Common myeloid progenitor, CD34-positive (primary cell): ENCODE measurements at regions not wholly inside any gene's neighbourhood (a gene's known extent, or its start where the extent isn't known, plus 50 kb on each side); places are given as distances from the start of the nearest gene placed in this dataset.

Source experiments
- CTCF ChIA-PET: fragments of 350-600 bp; sonication (Branson Sonifier 250); formaldehyde crosslinking; loops from one replicate; lab custom pipeline; 2021; ENCODE audit warnings: antibody characterized with exemption; lab: Charles Lee
- POLR2A ChIA-PET: fragments of 350-600 bp; sonication (Branson Sonifier 250); formaldehyde crosslinking; loops from one replicate; lab custom pipeline; 2021; ENCODE audit warnings: antibody characterized with exemption; lab: Charles Lee
- DNase-seq, 3 donors: peaks; one replicate each; pipeline versions ENCODE4 v3.0.0 to v3.0.0-alpha.2; 2013
- H3K27ac ChIP-seq, 2 experiments: 1 replicate in 1 of 2; 2 replicates in 1 of 2; pipeline ENCODE4 v1.7.0; 2013; ENCODE audit warnings: inconsistent platforms in 2 of 2, low read length in 2 of 2, mild to moderate bottlenecking in 2 of 2, low read depth in 1 of 2, moderate library complexity in 1 of 2; ENCODE audit not compliant: severe bottlenecking in 2 of 2, insufficient read depth in 1 of 2, poor library complexity in 1 of 2
- H3K27me3 ChIP-seq, 5 experiments: replicated peaks in 2 of 5; 1 replicate in 3 of 5; 2 replicates in 2 of 5; pipeline versions ENCODE4 v1.6.1 to v1.7.0; 2013; ENCODE audit warnings: low read length in 4 of 5, mild to moderate bottlenecking in 2 of 5, moderate library complexity in 2 of 5, inconsistent platforms in 1 of 5; ENCODE audit not compliant: insufficient read depth in 5 of 5, control insufficient read depth in 4 of 5
- H3K36me3 ChIP-seq, 4 experiments: 1 replicate in 2 of 4; 2 replicates in 2 of 4; pipeline versions ENCODE4 v1.6.1 to v1.7.0; 2013; ENCODE audit warnings: low read length in 3 of 4, control low read depth in 1 of 4, mild to moderate bottlenecking in 1 of 4; ENCODE audit not compliant: control insufficient read depth in 4 of 4, insufficient read depth in 4 of 4
- H3K4me1 ChIP-seq, 4 experiments: 1 replicate in 3 of 4; 2 replicates in 1 of 4; pipeline versions ENCODE4 v1.6.1 to v1.7.1; 2013; ENCODE audit warnings: low read length in 3 of 4, mild to moderate bottlenecking in 3 of 4, control low read depth in 1 of 4, inconsistent platforms in 1 of 4, moderate library complexity in 1 of 4; ENCODE audit not compliant: control insufficient read depth in 4 of 4, insufficient read depth in 4 of 4; ENCODE audit errors: control extremely low read depth in 1 of 4
- H3K4me3 ChIP-seq, 7 experiments: 1 replicate in 4 of 7; 2 replicates in 3 of 7; pipeline versions ENCODE4 v1.5.1 to v1.7.0; 2013; ENCODE audit warnings: mild to moderate bottlenecking in 7 of 7, low read length in 6 of 7, moderate library complexity in 6 of 7, inconsistent platforms in 2 of 7, low read depth in 2 of 7, control low read depth in 1 of 7; ENCODE audit not compliant: insufficient read depth in 4 of 7, control insufficient read depth in 1 of 7; ENCODE audit errors: extremely low read depth in 1 of 7
- H3K9me3 ChIP-seq, 5 experiments: 1 replicate in 4 of 5; 2 replicates in 1 of 5; pipeline versions ENCODE4 v1.6.1 to v1.7.1; 2013; ENCODE audit warnings: low read length in 4 of 5, mild to moderate bottlenecking in 2 of 5, inconsistent platforms in 1 of 5, low read depth in 1 of 5, moderate library complexity in 1 of 5; ENCODE audit not compliant: control insufficient read depth in 4 of 5, insufficient read depth in 2 of 5; ENCODE audit errors: control extremely low read depth in 1 of 5
- WGBS: methylation state at CpG from one replicate; pipeline ENCODE4 v1.1.5; 2013; ENCODE audit not compliant: insufficient coverage; 5-methylcytosine and 5-hydroxymethylcytosine counted together

DNA sequence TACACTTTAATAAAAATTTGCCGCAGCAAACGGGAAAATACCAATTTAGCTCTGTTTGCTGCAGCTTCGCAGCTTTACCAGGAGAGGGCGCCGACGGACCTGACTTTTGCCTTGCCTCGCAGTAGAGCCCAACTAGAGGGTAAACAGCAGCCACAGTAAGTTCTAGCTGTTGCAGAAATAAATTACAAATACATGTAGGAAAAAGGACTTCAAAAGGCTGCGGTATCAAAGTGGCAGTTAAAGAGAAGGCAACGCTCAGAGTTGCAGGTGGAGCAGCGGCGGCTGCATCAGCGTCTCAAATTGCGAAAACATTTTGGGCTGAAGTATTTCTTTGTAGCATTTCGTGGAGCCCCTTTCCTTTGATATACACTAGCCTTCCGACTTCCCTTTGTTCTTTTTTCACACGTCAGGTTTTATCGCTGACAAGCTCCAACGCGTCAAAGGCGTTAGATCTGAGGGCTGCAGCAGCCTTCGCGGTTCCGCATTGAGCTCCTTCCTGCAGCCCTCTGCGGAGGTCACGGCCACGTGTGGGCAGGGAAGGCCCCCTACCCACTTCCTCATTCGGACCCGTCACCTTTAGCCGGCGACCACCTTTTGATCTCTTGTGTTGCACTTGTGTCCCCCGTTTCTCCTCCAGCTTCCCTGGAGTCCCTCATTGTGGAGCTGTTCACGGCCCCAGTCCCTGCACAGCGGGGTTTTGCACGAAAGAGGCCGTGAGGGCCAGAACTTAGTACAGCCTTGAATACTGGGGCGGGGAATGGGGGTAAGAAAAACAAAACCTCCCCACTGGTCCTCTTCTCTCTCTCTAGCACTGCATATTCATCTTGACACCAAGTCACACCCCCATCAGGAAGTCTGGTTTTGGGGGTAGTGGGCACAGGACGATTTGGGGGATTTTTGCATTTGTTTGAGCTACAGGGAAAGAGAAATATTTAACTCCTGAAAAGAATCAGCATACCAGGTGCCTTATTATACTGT is 72.8 kb downstream of the S1PR1 start:
- peak; percentile 85 to 95 (median 93) for DNase-seq
- Histone ChIP-seq H3K4me3 (peak overlapping the region in 6 of 7 experiments; percentile 40 to 71 (median 62)), H3K27ac (peak overlapping the region; percentile 18 to 58), H3K9me3 (peaks cover 0 to 3% (median 0%) of the 10 kb centered on the region in 5 experiments), H3K36me3 (no peaks in the 10 kb centered on the region), H3K27me3 (no peaks in the 10 kb centered on the region), H3K4me1 (peaks cover 19 to 43% (median 34%) of the 10 kb centered on the region in 4 experiments)
- under 1% methylated on average over 30 of the region's 37 CpGs for WGBS
- CTCF ChIA-PET, result interaction anchor here (0.7 to 3.9 kb wide), 22 partner anchors 8 to 388 kb away, joined by 3 to 38 read pairs (median 6); no protein-coding TSS in a partner anchor
- POLR2A ChIA-PET, result interaction anchor here (0.7 to 1.6 kb wide), 3 partner anchors 10 to 38 kb away, joined by 3 to 11 read pairs (median 6); no protein-coding TSS in a partner anchor

DNA sequence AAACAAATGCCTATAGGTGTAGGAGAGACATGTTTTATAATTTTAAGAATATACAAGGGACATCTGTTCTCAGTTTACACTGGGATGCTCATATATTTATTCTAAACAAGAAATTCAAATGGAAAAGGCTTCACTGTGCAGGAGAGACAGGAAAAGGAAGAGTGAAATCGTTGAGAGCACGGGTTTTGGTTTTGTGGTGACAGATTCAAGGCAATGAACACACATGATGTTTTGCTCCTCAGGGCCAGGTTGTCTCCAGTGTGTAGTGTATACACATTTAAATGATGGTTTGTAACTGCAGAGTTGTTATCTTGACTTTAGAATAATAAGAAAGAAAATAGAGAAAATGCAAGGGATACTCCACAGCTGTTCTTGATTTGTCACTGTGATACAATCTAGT is 73.7 kb downstream of the S1PR1 start:
- Histone ChIP-seq H3K4me3 (peak overlapping the region in 2 of 7 experiments; percentile 25 to 71), H3K27ac (peak overlapping the region in 1 of 2 experiments; percentile 49), H3K9me3 (peaks cover 0 to 3% (median 0%) of the 10 kb centered on the region in 5 experiments), H3K36me3 (no peaks in the 10 kb centered on the region), H3K27me3 (no peaks in the 10 kb centered on the region), H3K4me1 (peaks cover 19 to 43% (median 34%) of the 10 kb centered on the region in 4 experiments)
- peak in 2 of 3 donors; percentile 50 to 64 for DNase-seq
- 0% methylated on average over 2 of the region's 2 CpGs for WGBS
- POLR2A ChIA-PET, result interaction anchor here (1.2 kb wide), 1 partner anchor 19 kb away, joined by 6 read pairs; no protein-coding TSS in a partner anchor
- CTCF ChIA-PET, result interaction anchor here (0.9 to 3.9 kb wide), 9 partner anchors 10 to 389 kb away, joined by 3 to 38 read pairs (median 22); no protein-coding TSS in a partner anchor

DNA sequence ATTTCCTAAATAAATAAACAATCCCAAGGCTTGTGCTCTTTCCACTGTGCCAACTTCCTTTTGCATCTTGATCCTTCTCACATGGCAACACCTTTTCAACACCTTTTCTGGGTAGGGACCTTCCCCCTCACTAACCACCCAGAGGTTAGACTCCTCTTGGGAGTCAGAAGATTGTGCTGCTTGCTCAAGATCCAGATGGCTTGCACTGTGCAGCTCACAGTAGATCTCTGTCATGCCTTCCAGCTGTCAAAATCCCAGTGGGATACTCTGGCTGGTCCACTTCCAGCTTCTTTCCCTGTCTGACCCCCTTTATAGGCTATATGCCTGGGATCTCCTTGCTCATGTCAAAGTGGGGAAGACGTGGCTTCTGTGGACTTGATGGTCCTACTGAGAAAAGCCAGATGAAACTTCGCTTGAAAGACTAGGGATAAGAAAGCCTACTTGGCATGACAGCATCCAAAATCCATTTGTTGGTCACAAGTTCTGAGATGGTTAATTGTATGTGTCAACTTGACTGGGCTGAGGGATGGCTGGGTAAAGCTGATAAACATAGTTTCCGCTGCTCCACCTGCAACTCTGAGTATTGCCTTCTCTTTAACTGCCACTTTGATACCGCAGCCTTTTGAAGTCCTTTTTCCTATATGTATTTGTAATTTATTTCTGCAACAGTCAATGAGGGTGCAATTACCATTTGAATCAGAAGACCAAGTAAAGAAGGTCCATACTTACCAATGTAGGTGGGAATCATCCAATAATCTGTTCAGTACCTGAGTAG is 74.5 kb downstream of the S1PR1 start:
- POLR2A ChIA-PET, result no interaction called here
- Histone ChIP-seq H3K4me3 (no peak overlapping the region), H3K36me3 (no peaks in the 10 kb centered on the region), H3K27ac (no peak overlapping the region), H3K9me3 (peaks cover 0 to 3% (median 0%) of the 10 kb centered on the region in 5 experiments), H3K4me1 (peaks cover 19 to 43% (median 34%) of the 10 kb centered on the region in 4 experiments), H3K27me3 (no peaks in the 10 kb centered on the region)
- peak in 2 of 3 donors; percentile 54 to 79 for DNase-seq
- CTCF ChIA-PET, result interaction anchor here (0.7 to 3.9 kb wide), 8 partner anchors 10 to 47 kb away, joined by 3 to 37 read pairs (median 18); no protein-coding TSS in a partner anchor
- 100% methylated on average over 2 of the region's 4 CpGs for WGBS

DNA sequence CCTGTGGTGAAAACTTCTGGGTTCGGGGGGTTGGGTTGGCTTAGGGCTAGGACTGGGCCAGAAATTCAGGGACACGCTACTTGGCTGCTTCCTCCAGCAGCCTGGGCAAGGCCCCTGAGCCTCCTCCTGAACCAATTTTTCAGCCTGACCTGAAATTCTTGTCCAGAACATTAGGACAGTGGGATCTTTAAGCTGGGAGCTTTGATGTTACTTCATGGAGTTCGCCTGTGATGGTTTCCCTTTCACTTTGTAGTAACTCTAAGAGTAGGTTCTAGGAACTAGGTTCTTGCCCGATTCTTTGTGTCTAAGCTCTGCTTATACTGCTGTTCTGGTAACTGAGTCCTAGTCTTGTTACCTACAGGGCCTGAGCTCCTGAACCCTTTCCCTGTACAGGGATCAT is 75.3 kb downstream of the S1PR1 start:
- H3K27me3 ChIP-seq, result no peaks in the 10 kb centered on the region
- 100% methylated on average over 3 of the region's 4 CpGs for WGBS
- CTCF ChIA-PET, result interaction anchor here (0.7 to 3.9 kb wide), 8 partner anchors 9 to 853 kb away, joined by 3 to 26 read pairs (median 4); no protein-coding TSS in a partner anchor
- no peak for DNase-seq
- H3K36me3 ChIP-seq, result no peaks in the 10 kb centered on the region
- H3K27ac ChIP-seq, result no peak overlapping the region
- H3K4me1 ChIP-seq, result peaks cover 17 to 43% (median 34%) of the 10 kb centered on the region in 4 experiments
- POLR2A ChIA-PET, result no interaction called here
- H3K9me3 ChIP-seq, result peaks cover 0 to 3% (median 0%) of the 10 kb centered on the region in 5 experiments
- H3K4me3 ChIP-seq, result no peak overlapping the region

DNA sequence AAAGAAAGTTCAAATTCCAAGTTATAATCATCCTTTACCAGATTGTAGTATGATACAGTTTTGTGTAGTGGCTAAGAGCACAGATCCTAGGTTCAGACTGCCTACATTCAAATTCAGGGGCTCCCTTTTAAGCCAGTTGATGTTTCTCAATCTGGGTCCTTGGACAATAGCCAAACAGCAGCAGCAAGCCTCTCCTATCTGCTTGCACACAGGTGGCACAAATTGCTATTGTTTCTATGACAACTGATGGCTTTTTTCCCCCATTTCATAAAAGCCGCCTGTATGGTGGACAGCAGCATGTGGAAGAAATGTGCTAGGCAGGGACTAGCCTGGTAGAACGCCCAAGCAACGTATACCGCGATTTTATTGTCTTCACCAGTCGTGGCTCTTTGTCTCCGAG is 76.5 kb downstream of the S1PR1 start:
- H3K4me1 ChIP-seq, result peaks cover 11 to 33% (median 27%) of the 10 kb centered on the region in 4 experiments
- H3K36me3 ChIP-seq, result no peaks in the 10 kb centered on the region
- peak in 1 of 3 donors; percentile 53 for DNase-seq
- no peaks in the 10 kb centered on the region for H3K27me3 ChIP-seq
- ChIA-PET POLR2A (no interaction called here), CTCF (interaction anchor here (2.1 to 2.5 kb wide), 2 partner anchors 41 to 45 kb away, joined by 7 to 9 read pairs; no protein-coding TSS in a partner anchor)
- peaks cover 0 to 3% (median 0%) of the 10 kb centered on the region in 5 experiments for H3K9me3 ChIP-seq
- H3K4me3 ChIP-seq, result no peak overlapping the region
- WGBS, result 97% methylated on average over 5 of the region's 7 CpGs
- H3K27ac ChIP-seq, result no peak overlapping the region

DNA sequence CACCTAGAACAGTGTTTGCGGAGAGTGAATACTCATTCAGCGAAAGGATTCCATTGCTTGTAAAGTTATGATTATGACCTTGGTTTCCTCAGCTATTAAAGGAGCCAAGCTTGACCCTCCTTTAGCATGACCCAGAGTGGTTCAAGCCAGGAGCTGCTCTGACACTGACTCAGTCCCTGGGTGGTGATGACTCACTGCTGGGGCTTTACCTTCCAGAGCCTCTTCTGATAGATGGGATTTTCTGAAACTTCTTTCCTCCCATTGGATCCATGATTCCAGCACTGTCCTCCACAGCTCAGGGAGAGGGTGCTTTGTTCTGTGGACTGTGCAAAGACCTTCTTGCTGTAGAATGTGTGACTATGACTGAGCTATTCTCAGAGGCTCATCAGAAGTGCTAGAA is 77.4 kb downstream of the S1PR1 start:
- WGBS, result 95% methylated on average over 2 of the region's 2 CpGs
- Histone ChIP-seq H3K4me1 (peaks cover 11 to 24% (median 19%) of the 10 kb centered on the region in 4 experiments), H3K36me3 (no peaks in the 10 kb centered on the region), H3K27ac (no peak overlapping the region), H3K27me3 (no peaks in the 10 kb centered on the region), H3K9me3 (peaks cover 0 to 3% (median 0%) of the 10 kb centered on the region in 5 experiments), H3K4me3 (no peak overlapping the region)
- CTCF ChIA-PET, result interaction anchor here (1.5 to 2.1 kb wide), 2 partner anchors 12 to 40 kb away, joined by 3 to 9 read pairs; no protein-coding TSS in a partner anchor
- POLR2A ChIA-PET, result interaction anchor here (0.8 kb wide), 1 partner anchor 79 kb away, joined by 3 read pairs; no protein-coding TSS in a partner anchor
- DNase-seq, result no peak
